Kidney epithelial cell (primary cell): ENCODE measurements at regions not wholly inside any gene's neighbourhood (a gene's known extent, or its start where the extent isn't known, plus 50 kb on each side); places are given as distances from the start of the nearest gene placed in this dataset.
"Not testable (repeated sequence)": the region's sequence is repeated elsewhere in the genome, so short reads cannot be mapped to it uniquely, and the experiment has no call there.

Experiments used
- DNase-seq: peaks from one replicate; pipeline ENCODE4 v3.0.0-alpha.2; 2010; ENCODE audit warnings: low read depth
- H3K27me3 ChIP-seq: 2 replicates; pipeline ENCODE4 v1.6.0; 2011; ENCODE audit warnings: low read length; ENCODE audit not compliant: control insufficient read depth, insufficient read depth
- H3K36me3 ChIP-seq: 2 replicates; pipeline ENCODE4 v1.5.1; 2011; ENCODE audit warnings: low read length; ENCODE audit not compliant: control insufficient read depth, insufficient read depth
- H3K4me3 ChIP-seq: 2 replicates; pipeline ENCODE4 v1.5.1; 2011; ENCODE audit warnings: low read depth, mild to moderate bottlenecking, control low read depth, low read length
- TF ChIP-seq, protein P1 (sequence below): IDR thresholded peaks from 2 replicates; pipeline ENCODE4 v1.5.1; 2011; ENCODE audit warnings: mild to moderate bottlenecking, moderate library complexity, low read length, control low read depth, inconsistent platforms; ENCODE audit not compliant: insufficient read depth, poor library complexity, severe bottlenecking

DNA sequence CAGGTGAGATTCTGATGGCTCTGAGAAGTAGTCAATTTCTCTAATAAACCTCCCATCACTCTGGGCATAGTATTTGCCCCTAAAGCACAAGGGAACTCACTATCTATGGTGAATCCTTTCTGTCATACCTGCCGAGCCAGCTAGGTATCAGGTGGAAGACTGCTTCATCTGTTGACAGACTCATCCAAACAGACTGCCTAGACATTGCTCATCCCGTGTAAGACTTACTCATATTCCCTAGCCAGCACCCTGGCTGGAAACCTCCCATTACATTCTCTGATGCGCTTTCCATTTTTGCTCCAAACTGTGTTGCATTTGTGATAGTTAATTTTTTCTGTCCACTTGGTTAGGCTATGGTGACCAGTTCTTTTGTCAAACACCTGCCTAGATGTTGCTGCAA is 595.9 kb downstream of the DNAH5 start:
- no peak for DNase-seq
- H3K36me3 ChIP-seq, result no peaks in the 10 kb centered on the region
- no peak overlapping the region for H3K4me3 ChIP-seq
- no peaks in the 10 kb centered on the region for H3K27me3 ChIP-seq
- TF ChIP-seq, protein P1, sequence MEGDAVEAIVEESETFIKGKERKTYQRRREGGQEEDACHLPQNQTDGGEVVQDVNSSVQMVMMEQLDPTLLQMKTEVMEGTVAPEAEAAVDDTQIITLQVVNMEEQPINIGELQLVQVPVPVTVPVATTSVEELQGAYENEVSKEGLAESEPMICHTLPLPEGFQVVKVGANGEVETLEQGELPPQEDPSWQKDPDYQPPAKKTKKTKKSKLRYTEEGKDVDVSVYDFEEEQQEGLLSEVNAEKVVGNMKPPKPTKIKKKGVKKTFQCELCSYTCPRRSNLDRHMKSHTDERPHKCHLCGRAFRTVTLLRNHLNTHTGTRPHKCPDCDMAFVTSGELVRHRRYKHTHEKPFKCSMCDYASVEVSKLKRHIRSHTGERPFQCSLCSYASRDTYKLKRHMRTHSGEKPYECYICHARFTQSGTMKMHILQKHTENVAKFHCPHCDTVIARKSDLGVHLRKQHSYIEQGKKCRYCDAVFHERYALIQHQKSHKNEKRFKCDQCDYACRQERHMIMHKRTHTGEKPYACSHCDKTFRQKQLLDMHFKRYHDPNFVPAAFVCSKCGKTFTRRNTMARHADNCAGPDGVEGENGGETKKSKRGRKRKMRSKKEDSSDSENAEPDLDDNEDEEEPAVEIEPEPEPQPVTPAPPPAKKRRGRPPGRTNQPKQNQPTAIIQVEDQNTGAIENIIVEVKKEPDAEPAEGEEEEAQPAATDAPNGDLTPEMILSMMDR, result no peak

DNA sequence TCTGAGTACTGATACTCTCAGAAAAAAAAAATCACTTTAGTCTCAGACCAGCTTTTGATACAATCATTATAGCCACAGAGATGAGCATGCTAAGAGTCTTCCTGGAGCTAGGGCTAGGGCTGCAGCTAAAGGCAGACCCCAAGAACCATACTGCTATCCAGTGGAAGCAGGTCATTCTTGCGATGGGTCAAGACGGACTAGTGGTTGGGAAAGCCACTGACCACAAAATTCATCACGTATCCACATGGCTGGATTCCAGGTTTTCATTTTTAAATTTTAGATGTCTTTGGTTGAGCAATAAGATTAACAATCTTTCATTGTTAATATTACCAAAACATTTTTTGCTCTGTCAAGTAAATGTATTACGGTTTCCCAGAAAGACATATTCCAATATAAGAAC is 598.1 kb downstream of the DNAH5 start:
- Histone ChIP-seq H3K36me3 (no peaks in the 10 kb centered on the region), H3K4me3 (no peak overlapping the region), H3K27me3 (no peaks in the 10 kb centered on the region)
- TF ChIP-seq, protein P1, result no peak
- no peak for DNase-seq

DNA sequence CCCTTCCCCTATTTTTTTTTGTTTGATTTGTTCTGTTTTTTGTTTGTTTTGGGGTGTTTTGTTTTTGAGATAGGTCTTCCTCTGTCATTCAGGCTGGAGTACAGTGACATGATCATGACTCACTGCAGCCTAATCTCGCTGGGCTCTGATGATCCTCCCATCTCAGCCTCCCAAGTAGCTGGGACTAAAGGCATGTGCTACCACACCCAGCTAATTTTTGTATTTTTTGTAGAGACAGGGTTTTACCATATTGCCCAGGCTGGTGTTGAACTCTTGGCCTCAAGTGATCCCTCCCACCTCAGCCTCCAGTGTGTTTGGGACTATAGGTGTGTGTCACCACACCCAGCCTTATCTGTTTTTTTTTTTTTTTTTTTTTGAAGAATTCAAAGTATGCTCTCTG is 605.4 kb downstream of the DNAH5 start:
- TF ChIP-seq, protein P1, result no peak
- Histone ChIP-seq H3K4me3 (no peak overlapping the region), H3K36me3 (no peaks in the 10 kb centered on the region), H3K27me3 (no peaks in the 10 kb centered on the region)
- DNase-seq, result no peak

DNA sequence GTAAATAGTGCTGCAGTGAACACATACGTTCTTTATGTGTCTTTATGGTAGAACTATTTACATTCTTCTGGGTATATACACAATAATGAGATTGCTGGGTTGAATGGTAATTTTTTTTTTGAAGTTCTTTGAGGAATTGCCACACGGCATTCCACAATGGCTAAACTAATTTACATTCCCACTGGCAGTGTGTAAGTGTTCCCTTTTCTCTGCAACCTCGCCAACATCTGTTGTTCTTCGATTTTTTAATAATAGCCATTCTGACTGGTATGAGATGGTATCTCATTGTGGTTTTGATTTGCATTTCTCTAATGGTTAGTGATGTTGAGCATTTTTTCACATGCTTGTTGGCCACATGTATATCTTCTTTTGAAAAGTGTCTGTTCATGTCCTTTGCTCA is 609.5 kb downstream of the DNAH5 start:
- DNase-seq, H3K4me3 ChIP-seq, H3K27me3 ChIP-seq, H3K36me3 ChIP-seq: not testable (repeated sequence)

DNA sequence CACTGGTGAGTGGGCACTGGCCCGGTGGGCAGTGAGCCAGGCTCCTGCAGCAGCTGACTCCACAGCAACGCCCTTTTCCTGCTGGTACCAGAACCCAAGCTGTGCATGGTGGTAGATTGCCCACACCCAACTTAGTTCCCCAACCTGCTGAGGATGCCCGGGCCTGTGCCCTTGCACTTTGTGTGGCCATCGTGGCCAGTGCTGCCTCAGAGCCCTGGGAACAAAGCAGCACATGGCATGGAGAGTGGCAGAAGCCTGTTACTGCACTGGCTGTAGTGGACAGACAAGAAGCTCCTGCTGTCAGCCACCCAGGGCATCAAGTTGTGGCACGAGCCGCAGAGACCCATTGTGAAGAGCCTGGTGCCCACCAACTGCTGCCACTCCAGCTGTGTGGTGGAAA is 612.9 kb downstream of the DNAH5 start:
- H3K4me3 ChIP-seq, result no peak overlapping the region
- DNase-seq, result no peak
- TF ChIP-seq, protein P1, result no peak
- H3K27me3 ChIP-seq, result no peaks in the 10 kb centered on the region
- H3K36me3 ChIP-seq, result no peaks in the 10 kb centered on the region

DNA sequence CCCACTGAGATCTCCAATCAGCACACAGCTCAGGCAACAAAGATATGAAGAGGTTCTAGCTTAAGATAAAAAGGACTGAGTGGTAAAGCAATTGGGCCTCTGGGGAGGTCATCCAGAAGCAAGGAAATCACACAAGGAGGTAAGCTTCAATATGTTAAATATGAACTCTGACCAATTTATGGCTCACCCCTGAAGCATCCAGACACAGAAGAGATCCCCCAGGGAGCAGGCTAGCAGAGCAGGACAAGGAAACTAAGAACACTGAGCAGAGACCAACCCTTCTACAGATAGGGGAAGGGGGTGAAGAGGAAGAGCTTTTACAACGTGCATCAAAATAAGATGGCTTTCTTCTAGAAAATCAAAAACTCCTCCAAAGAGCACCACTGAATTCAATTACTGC is 616.2 kb downstream of the DNAH5 start:
- Histone ChIP-seq H3K36me3 (no peaks in the 10 kb centered on the region), H3K4me3 (no peak overlapping the region), H3K27me3 (no peaks in the 10 kb centered on the region)
- TF ChIP-seq, protein P1, result no peak
- DNase-seq, result no peak

DNA sequence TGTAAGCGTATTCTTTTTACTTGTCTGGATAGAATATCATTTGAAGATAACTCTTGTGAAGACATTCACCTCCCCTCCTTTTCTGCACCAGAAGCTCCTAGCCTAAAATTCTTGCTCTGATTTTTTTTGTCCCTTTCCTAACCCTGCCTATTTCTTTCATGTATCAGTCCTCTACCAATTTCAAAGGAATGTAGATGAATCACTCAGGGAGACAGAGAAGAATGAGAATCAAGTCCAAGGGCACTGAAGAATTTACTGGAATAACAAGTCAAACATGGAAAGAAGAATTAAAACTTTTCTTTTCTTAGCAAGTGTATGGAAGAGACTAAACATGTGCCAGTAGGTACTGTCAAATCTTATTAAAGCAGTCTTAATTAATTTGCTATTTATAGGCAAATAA is 618.7 kb downstream of the DNAH5 start:
- Histone ChIP-seq H3K36me3 (no peaks in the 10 kb centered on the region), H3K27me3 (no peaks in the 10 kb centered on the region), H3K4me3 (no peak overlapping the region)
- TF ChIP-seq, protein P1, result no peak
- no peak for DNase-seq
